Spinal cord (tissue), 9 donors: ENCODE measurements at regions not wholly inside any gene's neighbourhood (a gene's known extent, or its start where the extent isn't known, plus 50 kb on each side); places are given as distances from the start of the nearest gene placed in this dataset.

ENCODE experiments used
- DNase-seq, 6 donors: peaks; one replicate each; pipeline versions ENCODE4 v3.0.0 to v3.0.0-alpha.2; 2013 to 2015; ENCODE audit warnings: low spot score in 6 of 6, low read depth in 4 of 6
- H3K27ac ChIP-seq: one replicate; pipeline ENCODE4 v1.5.1; 2013; ENCODE audit warnings: low read depth, low read length, control low read depth
- H3K27me3 ChIP-seq: one replicate; pipeline ENCODE4 v1.6.1; 2013; ENCODE audit warnings: low read length; ENCODE audit not compliant: control insufficient read depth, insufficient read depth
- H3K36me3 ChIP-seq: one replicate; pipeline ENCODE4 v1.6.1; 2013; ENCODE audit warnings: low read length; ENCODE audit not compliant: control insufficient read depth, insufficient read depth
- H3K4me1 ChIP-seq: one replicate; pipeline ENCODE4 v1.6.1; 2013; ENCODE audit warnings: low read length; ENCODE audit not compliant: control insufficient read depth, insufficient read depth
- H3K4me3 ChIP-seq: one replicate; pipeline ENCODE4 v1.5.1; 2013; ENCODE audit warnings: low read depth, low read length, control low read depth
- H3K9me3 ChIP-seq: one replicate; pipeline ENCODE4 v1.6.1; 2013; ENCODE audit warnings: low read length; ENCODE audit not compliant: control insufficient read depth, insufficient read depth
- WGBS: methylation state at CpG from one replicate; pipeline ENCODE4 v1.1.5; 2013; ENCODE audit warnings: missing lambda C conversion rate; ENCODE audit not compliant: insufficient coverage; 5-methylcytosine and 5-hydroxymethylcytosine counted together
- donor health status: healthy.

DNA sequence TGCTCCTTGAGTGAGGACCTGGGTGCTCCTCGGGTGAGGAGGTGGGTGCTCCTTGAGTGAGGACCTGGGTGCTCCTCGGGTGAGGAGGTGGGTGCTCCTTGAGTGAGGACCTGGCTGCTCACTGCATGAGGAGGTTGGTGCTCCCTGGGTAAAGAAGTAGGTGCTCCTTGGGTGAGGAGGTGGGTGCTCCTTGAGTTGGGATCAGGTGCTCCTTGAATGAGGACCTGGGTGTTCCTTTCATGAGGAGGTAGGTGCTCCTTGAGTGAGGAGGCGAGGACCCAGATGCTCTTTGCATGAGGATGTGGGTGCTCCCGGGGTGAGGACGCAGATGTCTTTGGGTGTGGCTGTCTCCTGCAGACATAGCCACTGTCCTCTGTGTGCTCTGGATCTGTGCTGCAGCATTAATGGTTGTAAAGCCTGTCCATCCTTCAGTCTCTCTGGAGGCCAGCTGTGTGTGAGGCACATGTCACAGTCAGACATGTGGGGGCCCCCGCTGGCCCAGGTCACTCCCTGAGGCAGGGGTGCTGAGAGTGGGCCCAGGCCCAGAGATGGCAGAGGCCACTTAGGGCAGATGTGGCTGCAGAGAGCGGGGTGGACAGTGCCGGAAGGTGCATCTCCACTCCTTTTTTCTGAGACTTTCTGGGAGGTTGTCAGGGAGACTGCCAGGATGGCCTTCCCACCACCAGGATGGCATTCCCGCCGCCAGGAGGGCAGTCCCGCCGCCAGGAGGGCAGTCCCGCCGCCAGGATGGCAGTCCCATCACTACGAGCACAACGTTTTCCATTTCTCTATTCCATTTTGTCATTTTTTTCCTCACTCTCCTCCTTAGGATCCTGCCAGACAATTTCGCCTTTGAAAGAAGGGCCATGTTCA lies 101.8 kb downstream of the HMX1 start:
- WGBS, result 89% methylated on average over 17 of the region's 17 CpGs
- no peaks in the 10 kb centered on the region for H3K27me3 ChIP-seq
- H3K27ac ChIP-seq, result no peak overlapping the region
- H3K4me3 ChIP-seq, result no peak overlapping the region
- DNase-seq, result no peak
- H3K36me3 ChIP-seq, result no peaks in the 10 kb centered on the region
- no peaks in the 10 kb centered on the region for H3K9me3 ChIP-seq
- peaks cover 5% of the 10 kb centered on the region for H3K4me1 ChIP-seq

DNA sequence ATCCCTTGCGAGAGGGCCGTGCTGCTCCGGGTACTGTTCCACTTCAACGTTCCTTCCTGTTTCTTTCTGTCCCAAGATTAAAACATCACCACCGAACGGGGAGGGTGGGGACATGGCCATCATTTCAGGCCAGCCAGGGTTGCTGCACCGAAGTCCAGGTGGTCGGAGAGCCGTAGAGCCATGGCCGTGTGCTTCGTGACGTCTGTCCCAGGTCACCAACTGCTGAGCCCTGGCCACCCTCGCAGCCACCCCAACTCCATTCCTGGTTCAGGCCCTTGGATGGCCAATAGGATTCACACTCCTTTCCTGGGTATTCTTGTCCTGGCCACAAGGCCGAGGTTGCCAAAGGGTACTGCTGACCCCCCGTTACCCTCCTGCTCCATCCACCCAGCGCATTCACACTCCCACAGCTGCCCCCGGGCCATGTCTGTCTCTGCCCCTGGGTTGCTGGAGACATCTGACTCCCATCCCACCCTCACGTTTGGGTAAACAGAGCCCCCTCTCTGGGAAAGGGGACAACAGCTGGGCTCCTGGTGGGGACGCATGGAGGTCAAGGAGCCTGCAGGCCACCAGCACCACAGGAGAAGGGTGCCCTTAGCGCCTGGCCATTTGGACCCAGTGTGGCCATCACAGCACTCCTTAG lies 103.2 kb downstream of the HMX1 start:
- Histone ChIP-seq H3K27me3 (no peaks in the 10 kb centered on the region), H3K9me3 (no peaks in the 10 kb centered on the region), H3K36me3 (no peaks in the 10 kb centered on the region), H3K27ac (no peak overlapping the region), H3K4me3 (no peak overlapping the region), H3K4me1 (peaks cover 5% of the 10 kb centered on the region)
- DNase-seq, result no peak
- 89% methylated on average over 18 of the region's 20 CpGs for WGBS

DNA sequence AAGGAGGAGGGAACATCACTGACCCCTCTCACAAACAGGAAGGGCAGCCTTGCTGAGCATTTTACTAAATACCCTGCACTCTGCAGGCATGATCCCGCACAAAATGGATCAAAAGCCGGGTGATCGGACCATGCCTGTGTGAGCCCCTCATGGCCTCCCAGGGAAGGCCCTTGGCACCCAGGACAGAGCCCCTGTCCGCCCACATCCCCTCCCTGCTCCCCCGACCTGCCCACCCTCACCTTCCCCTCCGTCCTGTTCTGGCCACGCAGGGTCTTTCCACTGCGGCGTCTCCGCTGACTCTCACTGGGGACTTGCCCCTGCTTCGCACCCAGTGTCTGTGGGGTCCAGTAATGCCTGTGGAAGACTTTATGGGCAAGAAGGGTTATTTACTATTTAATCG lies 105.0 kb downstream of the HMX1 start:
- no peaks in the 10 kb centered on the region for H3K9me3 ChIP-seq
- H3K27me3 ChIP-seq, result no peaks in the 10 kb centered on the region
- DNase-seq, result no peak
- no peaks in the 10 kb centered on the region for H3K36me3 ChIP-seq
- H3K4me1 ChIP-seq, result no peaks in the 10 kb centered on the region
- WGBS, result 91% methylated on average over 4 of the region's 12 CpGs
- no peak overlapping the region for H3K4me3 ChIP-seq
- H3K27ac ChIP-seq, result no peak overlapping the region

DNA sequence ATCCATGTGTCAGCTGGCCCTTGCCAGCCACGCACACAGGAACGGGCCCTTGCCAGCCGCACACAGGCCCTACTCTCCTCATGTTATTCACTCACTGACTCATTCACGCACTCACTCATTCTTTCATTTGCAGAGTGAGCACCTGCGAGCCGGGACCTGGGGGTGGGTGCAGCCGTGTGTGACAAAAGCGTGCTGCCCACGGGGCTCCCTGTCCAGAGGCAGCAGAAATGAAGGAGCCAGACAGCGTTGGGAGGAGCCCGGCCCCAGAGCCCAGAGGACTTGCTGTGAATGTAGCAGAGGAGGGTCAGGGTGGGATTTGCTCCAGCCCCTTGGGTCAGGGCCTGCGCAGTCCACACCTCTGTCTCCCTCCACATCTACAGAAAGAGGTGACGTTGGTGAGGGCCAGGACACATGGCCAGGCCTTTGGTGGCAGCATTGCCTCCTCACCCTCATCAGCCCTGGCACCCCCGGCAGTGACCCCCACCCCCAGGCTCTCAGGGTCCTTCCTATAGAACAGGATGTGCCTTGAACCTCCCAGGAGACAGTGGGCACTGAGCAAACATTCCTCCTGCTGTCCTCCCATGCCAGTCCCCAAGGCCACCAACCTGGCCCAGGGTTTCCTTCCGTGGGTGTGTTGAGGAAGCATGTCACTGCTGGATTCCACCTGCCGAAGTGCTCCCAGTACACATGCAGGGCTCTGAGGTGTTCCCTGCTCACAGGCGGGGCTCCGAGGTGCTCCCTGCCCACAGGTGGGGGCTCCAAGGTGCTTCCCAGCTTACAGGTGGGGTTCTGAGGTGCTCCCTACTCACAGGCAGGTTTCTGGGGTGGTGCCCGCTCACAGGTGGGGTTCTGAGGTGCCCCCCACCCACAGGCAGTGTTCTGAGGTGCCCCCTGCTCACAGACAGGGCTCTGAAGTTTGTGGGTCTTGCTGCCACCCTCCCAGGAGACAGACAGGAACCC lies 105.7 kb downstream of the HMX1 start:
- no peaks in the 10 kb centered on the region for H3K4me1 ChIP-seq
- H3K27ac ChIP-seq, result no peak overlapping the region
- no peaks in the 10 kb centered on the region for H3K27me3 ChIP-seq
- H3K36me3 ChIP-seq, result no peaks in the 10 kb centered on the region
- H3K4me3 ChIP-seq, result no peak overlapping the region
- no peaks in the 10 kb centered on the region for H3K9me3 ChIP-seq
- DNase-seq, result no peak
- WGBS, result 87% methylated on average over 12 of the region's 19 CpGs

DNA sequence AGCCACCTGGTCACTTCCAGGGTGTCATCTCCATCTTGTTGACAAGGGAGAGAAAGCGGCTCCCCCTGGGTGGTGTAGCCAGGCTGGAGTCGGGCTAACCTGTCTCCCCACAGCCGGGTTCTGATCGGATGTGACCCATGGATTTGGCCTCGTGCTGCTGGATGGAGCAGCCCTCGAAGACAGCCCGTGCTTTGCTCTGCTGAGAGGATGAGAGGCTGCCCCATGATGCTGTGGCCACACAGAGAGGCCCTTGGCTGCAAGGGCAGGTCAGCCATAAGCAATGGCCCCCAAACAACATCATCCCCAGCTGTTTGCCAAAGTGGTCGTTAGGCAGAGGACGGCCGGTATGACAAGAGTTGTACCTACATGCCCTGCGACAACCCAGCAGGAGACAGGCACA lies 106.6 kb downstream of the HMX1 start:
- Histone ChIP-seq H3K9me3 (no peaks in the 10 kb centered on the region), H3K4me3 (no peak overlapping the region), H3K4me1 (no peaks in the 10 kb centered on the region), H3K27me3 (no peaks in the 10 kb centered on the region), H3K36me3 (no peaks in the 10 kb centered on the region), H3K27ac (no peak overlapping the region)
- WGBS, result 80% methylated on average over 11 of the region's 11 CpGs
- DNase-seq, result no peak

DNA sequence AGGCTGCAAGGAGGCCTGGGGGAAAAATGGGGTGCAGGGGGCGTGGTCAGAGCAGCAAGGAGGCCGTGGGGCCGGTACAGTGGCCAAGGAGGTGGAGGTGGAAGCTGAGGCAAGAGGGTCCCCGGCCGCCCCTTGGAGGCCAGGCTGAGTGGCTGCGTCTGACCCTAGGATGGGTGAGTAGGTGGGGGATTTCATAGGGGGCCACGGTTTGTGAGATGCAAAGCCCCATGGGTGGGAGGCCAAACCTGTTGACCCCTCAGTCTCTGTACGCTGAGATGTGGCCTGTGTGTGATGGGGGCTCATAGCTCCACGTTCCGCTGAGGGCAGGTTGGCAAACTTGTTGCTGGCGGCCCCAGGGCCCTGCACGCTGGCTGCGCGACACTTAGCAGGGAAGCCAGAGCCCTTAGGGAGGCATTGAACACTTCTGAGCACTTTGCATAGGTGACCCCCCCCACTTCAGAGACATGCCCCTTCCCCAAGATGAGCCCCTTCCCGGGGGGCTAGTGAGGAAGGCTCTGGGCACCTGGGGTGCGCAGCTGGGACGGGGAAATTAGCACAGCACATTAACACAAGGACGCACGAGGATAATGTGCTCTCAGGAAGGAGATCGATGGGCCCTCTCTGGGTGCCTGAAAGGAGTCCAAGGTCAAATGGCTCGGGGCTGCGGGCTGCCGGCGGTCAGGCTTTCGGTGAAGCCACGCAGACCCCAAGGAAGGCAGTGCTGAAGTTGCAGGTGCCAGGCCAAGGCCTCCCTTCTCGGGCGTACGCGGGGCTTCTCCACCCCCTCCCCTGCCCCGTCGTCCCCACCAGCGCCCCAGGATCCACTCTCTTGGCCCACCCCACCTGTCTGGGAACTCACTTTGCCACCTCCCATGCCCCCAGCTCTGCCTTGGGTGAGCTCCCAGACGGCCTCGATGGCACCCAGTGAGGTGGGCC lies 107.4 kb downstream of the HMX1 start:
- Histone ChIP-seq H3K27ac (no peak overlapping the region), H3K27me3 (no peaks in the 10 kb centered on the region), H3K4me3 (no peak overlapping the region), H3K36me3 (no peaks in the 10 kb centered on the region), H3K4me1 (no peaks in the 10 kb centered on the region), H3K9me3 (no peaks in the 10 kb centered on the region)
- WGBS, result 78% methylated on average over 32 of the region's 35 CpGs
- DNase-seq, result no peak

DNA sequence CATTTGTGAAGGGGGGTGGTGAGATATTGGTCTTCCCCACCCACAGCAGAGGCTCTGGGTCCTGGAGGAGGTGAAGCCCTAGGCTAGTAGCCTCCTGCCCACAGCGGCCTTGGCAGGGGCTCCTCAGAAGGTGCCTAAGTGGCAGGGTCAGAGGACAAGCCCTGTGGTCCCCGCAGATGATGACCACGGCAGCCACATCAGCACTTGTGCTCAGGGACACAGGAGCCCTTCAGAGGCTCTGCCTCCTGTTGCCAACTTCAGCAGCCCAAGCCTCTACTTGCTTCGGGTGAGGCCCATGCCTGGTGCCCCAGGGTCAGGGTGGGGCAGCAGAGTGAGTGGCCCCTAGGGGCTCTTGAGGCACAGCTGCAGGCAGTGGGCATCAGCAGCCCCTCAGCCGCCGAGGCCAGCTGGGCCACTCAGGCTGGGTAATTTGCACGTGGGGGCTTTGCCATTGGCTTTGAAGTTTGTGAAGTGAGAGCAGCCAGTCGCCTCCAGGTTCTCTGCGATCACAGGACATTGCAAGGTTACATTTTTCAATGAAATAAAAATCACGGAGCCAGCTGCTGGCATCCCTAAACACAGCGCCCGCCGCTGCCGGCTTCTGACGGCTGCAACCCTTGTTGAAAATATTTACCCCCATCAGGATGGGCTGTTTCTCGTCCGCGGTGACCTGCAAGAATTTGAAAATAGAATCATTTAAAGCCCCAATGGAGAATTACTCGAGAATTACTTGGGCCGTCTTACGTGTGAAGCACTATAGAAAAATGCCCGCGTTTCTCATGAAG lies 108.5 kb downstream of the HMX1 start:
- H3K4me3 ChIP-seq, result no peak overlapping the region
- DNase-seq, result no peak
- no peaks in the 10 kb centered on the region for H3K4me1 ChIP-seq
- WGBS, result 83% methylated on average over 20 of the region's 23 CpGs
- no peaks in the 10 kb centered on the region for H3K27me3 ChIP-seq
- no peak overlapping the region for H3K27ac ChIP-seq
- no peaks in the 10 kb centered on the region for H3K9me3 ChIP-seq
- no peaks in the 10 kb centered on the region for H3K36me3 ChIP-seq

DNA sequence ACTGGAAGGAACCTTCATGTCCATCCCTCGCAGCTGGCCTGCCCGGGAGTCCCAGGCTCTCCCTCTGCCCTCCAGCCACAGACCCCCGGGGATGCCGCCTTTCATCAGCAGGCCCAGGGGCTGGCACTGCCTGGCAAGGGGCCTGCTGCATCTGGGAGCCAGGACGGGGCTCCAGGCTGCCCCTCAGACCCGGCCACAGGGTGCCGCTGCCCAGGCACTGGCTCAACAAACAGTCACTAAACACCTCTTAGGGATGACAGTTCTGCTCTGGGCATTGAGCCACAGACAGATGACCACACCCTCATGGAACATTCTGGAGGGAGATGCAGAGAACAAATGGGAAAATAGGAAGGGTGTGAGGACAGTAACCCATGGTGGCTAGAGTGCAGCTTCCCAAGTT lies 109.3 kb downstream of the HMX1 start:
- 73% methylated on average over 7 of the region's 7 CpGs for WGBS
- no peaks in the 10 kb centered on the region for H3K27me3 ChIP-seq

More for the DNA sequence above, 109.3 kb downstream of the HMX1 start:
- H3K27ac ChIP-seq, result no peak overlapping the region
- H3K36me3 ChIP-seq, result no peaks in the 10 kb centered on the region
- H3K9me3 ChIP-seq, result no peaks in the 10 kb centered on the region
- no peaks in the 10 kb centered on the region for H3K4me1 ChIP-seq
- DNase-seq, result no peak
- H3K4me3 ChIP-seq, result no peak overlapping the region
